ENCODE measurements at regions not wholly inside any gene's neighbourhood (a gene's known extent, or its start where the extent isn't known, plus 50 kb on each side); places are given as distances from the start of the nearest gene placed in this dataset.
"Not testable (repeated sequence)": the region's sequence is repeated elsewhere in the genome, so short reads cannot be mapped to it uniquely, and the experiment has no call there.

- ATAC-seq (no peak), DNase-seq (no peak)
- 54% methylated on average over 1 of the region's 1 CpG for WGBS (ENCODE audit: insufficient coverage, low coverage, low lambda C conversion rate, missing lambda C conversion rate)
- Histone ChIP-seq H3K4me3 (no peak overlapping the region), H3K27me3 (no peaks in the 10 kb centered on the region), H3K27ac (no peak overlapping the region), H3K9me3 (no peaks in the 10 kb centered on the region), H3K36me3 (no peaks in the 10 kb centered on the region), H3K4me1 (no peaks in the 10 kb centered on the region)
- intact Hi-C loops (cut with DNase I), result no loop called here
- TF ChIP-seq, protein P1, sequence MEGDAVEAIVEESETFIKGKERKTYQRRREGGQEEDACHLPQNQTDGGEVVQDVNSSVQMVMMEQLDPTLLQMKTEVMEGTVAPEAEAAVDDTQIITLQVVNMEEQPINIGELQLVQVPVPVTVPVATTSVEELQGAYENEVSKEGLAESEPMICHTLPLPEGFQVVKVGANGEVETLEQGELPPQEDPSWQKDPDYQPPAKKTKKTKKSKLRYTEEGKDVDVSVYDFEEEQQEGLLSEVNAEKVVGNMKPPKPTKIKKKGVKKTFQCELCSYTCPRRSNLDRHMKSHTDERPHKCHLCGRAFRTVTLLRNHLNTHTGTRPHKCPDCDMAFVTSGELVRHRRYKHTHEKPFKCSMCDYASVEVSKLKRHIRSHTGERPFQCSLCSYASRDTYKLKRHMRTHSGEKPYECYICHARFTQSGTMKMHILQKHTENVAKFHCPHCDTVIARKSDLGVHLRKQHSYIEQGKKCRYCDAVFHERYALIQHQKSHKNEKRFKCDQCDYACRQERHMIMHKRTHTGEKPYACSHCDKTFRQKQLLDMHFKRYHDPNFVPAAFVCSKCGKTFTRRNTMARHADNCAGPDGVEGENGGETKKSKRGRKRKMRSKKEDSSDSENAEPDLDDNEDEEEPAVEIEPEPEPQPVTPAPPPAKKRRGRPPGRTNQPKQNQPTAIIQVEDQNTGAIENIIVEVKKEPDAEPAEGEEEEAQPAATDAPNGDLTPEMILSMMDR (IDR thresholded peaks at IDR 0.05), result no peak
- TF ChIP-seq POLR2A (IDR thresholded peaks at IDR 0.05), result no peak
Observed at GRCh38 chr1:5678759-5679158, 313.5 kb downstream of the NPHP4 start.

DNA sequence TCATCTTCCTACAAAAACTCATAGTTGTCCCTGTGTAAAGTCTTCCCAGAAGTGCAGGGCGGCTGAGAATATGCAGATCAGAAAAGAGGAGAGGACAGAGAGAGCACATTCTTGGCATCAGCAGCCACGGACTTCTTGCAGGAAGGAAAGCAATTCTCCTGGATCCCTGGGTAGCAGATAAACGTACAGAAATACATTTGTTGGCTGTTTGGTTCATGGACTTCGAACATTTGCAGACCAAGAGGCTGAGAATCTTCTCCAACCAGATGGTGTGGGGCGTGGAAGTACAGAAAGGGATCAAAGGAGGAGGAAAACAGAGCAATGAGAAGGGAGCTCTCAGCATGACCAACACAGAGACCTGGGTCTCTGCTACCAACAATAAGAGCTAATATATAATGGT, 319.9 kb downstream of the NPHP4 start:
- H3K27ac ChIP-seq; intact Hi-C loops (cut with DNase I); H3K27me3 ChIP-seq; H3K4me3 ChIP-seq; H3K36me3 ChIP-seq; H3K4me1 ChIP-seq; H3K9me3 ChIP-seq; ATAC-seq: not testable (repeated sequence)
- 14% methylated on average over 5 of the region's 5 CpGs for WGBS (ENCODE audit: insufficient coverage, low coverage, low lambda C conversion rate, missing lambda C conversion rate)
- peak in 1 of 3 donors; percentile 28 for DNase-seq

- WGBS (ENCODE audit: insufficient coverage, low coverage, low lambda C conversion rate, missing lambda C conversion rate), result 24% methylated on average over 9 of the region's 9 CpGs
- DNase-seq, result peak in 1 of 3 donors; percentile 34
- Histone ChIP-seq H3K4me1 (no peaks in the 10 kb centered on the region), H3K9me3 (no peaks in the 10 kb centered on the region), H3K4me3 (no peak overlapping the region), H3K36me3 (no peaks in the 10 kb centered on the region), H3K27me3 (no peaks in the 10 kb centered on the region), H3K27ac (no peak overlapping the region)
- intact Hi-C loops (cut with DNase I), result no loop called here
- TF ChIP-seq, protein P1 (IDR thresholded peaks at IDR 0.05), result no peak
- TF ChIP-seq POLR2A (IDR thresholded peaks at IDR 0.05), result no peak
- peak in 1 of 4 donors; percentile 46 for ATAC-seq
Observed at GRCh38 chr1:5670590-5671350, 321.5 kb downstream of the NPHP4 start.

- H3K9me3 ChIP-seq, result no peaks in the 10 kb centered on the region
- no peak for ATAC-seq
- no peaks in the 10 kb centered on the region for H3K36me3 ChIP-seq
- intact Hi-C loops (cut with DNase I), result no loop called here
- H3K27me3 ChIP-seq, result no peaks in the 10 kb centered on the region
- no peak for TF ChIP-seq POLR2A (IDR thresholded peaks at IDR 0.05)
- TF ChIP-seq, protein P1 (IDR thresholded peaks at IDR 0.05), result no peak
- DNase-seq, result peak in 1 of 3 donors; percentile 38
- H3K27ac ChIP-seq, result no peak overlapping the region
- no peaks in the 10 kb centered on the region for H3K4me1 ChIP-seq
- 48% methylated on average over 23 of the region's 34 CpGs for WGBS (ENCODE audit: insufficient coverage, low coverage, low lambda C conversion rate, missing lambda C conversion rate)
- H3K4me3 ChIP-seq, result no peak overlapping the region
Observed at GRCh38 chr1:5667513-5668325, 324.5 kb downstream of the NPHP4 start.

All from right lobe of liver (tissue), 6 donors.